PC-3 (cell line): ENCODE measurements at regions not wholly inside any gene's neighbourhood (a gene's known extent, or its start where the extent isn't known, plus 50 kb on each side); places are given as distances from the start of the nearest gene placed in this dataset.
"Not testable (repeated sequence)": the region's sequence is repeated elsewhere in the genome, so short reads cannot be mapped to it uniquely, and the experiment has no call there.

Experiments
- ATAC-seq: fragments of 200-7000 bp; cut with Tn5 transposase; 2 replicates; pipeline ENCODE4 v1.9.1; 2020; ENCODE audit warnings: mild to moderate bottlenecking, moderate library complexity
- BruUV-seq: library from RNA; stranded (reverse); fragments of 400-500 nt; replicated peaks from 2 replicates; lab custom pipeline; 2021; lab: Mats Ljungman, UMichigan
- CTCF ChIA-PET: fragments of 300-600 bp; sonication (Branson Sonifier 250); formaldehyde crosslinking; loops from one replicate; lab custom pipeline; 2022; ENCODE audit warnings: antibody characterized with exemption; lab: Charles Lee
- POLR2A ChIA-PET: fragments of 300-600 bp; sonication (Branson Sonifier 250); formaldehyde crosslinking; loops from one replicate; lab custom pipeline; 2022; ENCODE audit warnings: antibody characterized with exemption; ENCODE audit not compliant: unreplicated experiment; lab: Charles Lee
- DNase-seq: peaks from one replicate; pipeline ENCODE4 v3.0.0-alpha.2; 2015
- H2AFZ ChIP-seq: fragments of 300-600 bp; sonication (generic); 2 replicates; pipeline ENCODE4 v1.6.0; 2016; ENCODE audit warnings: antibody characterized with exemption, low read length
- H3F3A ChIP-seq: fragments of 300-600 bp; sonication (generic); one replicate; pipeline ENCODE4 v1.6.0; 2017; ENCODE audit warnings: antibody characterized with exemption, low read length, control low read depth, mild to moderate bottlenecking; ENCODE audit not compliant: unreplicated experiment
- H3K27ac ChIP-seq: fragments of 300-600 bp; sonication (generic); 2 replicates; pipeline ENCODE4 v1.5.1; 2016; ENCODE audit warnings: mild to moderate bottlenecking, low read length
- H3K27me3 ChIP-seq: fragments of 300-600 bp; sonication (generic); 2 replicates; pipeline ENCODE4 v1.6.1; 2016; ENCODE audit warnings: low read length, mixed read lengths
- H3K36me3 ChIP-seq: fragments of 300-600 bp; sonication (generic); 2 replicates; pipeline ENCODE4 v1.6.1; 2016; ENCODE audit warnings: low read depth, mixed run types, low read length, mixed read lengths
- H3K4me1 ChIP-seq: fragments of 300-600 bp; sonication (generic); 2 replicates; pipeline ENCODE4 v1.5.1; 2016; ENCODE audit warnings: low read length; ENCODE audit not compliant: insufficient read depth
- H3K4me2 ChIP-seq: fragments of 300-600 bp; sonication (generic); 2 replicates; pipeline ENCODE4 v1.6.0; 2016; ENCODE audit warnings: low read length
- H3K4me3 ChIP-seq: fragments of 300-600 bp; sonication (generic); 2 replicates; pipeline ENCODE4 v1.5.1; 2016; ENCODE audit warnings: mild to moderate bottlenecking, low read length, mixed read lengths
- H3K79me2 ChIP-seq: fragments of 300-600 bp; sonication (generic); 2 replicates; pipeline ENCODE4 v1.6.1; 2017; ENCODE audit warnings: low read length, mixed read lengths
- H3K9ac ChIP-seq: fragments of 300-600 bp; sonication (generic); 2 replicates; pipeline ENCODE4 v1.6.0; 2016; ENCODE audit warnings: mild to moderate bottlenecking, low read length
- H3K9me2 ChIP-seq: fragments of 300-600 bp; sonication (generic); replicated peaks from 2 replicates; pipeline ENCODE4 v1.6.1; 2016; ENCODE audit warnings: mixed run types, low read length, mixed read lengths
- H3K9me3 ChIP-seq: fragments of 300-600 bp; sonication (generic); 2 replicates; pipeline ENCODE4 v1.6.1; 2016; ENCODE audit warnings: low read length, mixed read lengths
- H4K20me1 ChIP-seq: fragments of 300-600 bp; sonication (generic); 2 replicates; pipeline ENCODE4 v1.6.1; 2016; ENCODE audit warnings: low read length, mixed read lengths
- CTCF ChIP-seq: fragments of 300-600 bp; sonication (generic); conservative IDR thresholded peaks from 2 replicates; pipeline ENCODE4 v1.5.1; 2017; ENCODE audit warnings: antibody characterized with exemption, low read depth, mild to moderate bottlenecking, low read length
- EZH2 ChIP-seq: fragments of 300-600 bp; sonication (generic); IDR thresholded peaks from one replicate; pipeline ENCODE4 v1.6.1; 2017; ENCODE audit warnings: antibody characterized with exemption, mild to moderate bottlenecking, low read length; ENCODE audit not compliant: unreplicated experiment
- EZH2phosphoT487 ChIP-seq: fragments of 300-600 bp; sonication (generic); IDR thresholded peaks from 2 replicates; pipeline ENCODE4 v1.6.1; 2018; ENCODE audit warnings: mild to moderate bottlenecking, antibody characterized with exemption, low read length, borderline replicate concordance
- intact Hi-C: fragments of 100-400 bp; cut with micrococcal nuclease; formaldehyde crosslinking; loops from 2 replicates; pipeline ENCODE4 v1.9.0; 2023

- Histone ChIP-seq H3K4me3 (no peak overlapping the region), H3F3A (no peaks in the 10 kb centered on the region), H3K79me2 (no peaks in the 10 kb centered on the region), H3K27ac (no peak overlapping the region), H2AFZ (no peak overlapping the region), H3K9me3 (no peaks in the 10 kb centered on the region), H3K36me3 (no peaks in the 10 kb centered on the region), H4K20me1 (no peaks in the 10 kb centered on the region), H3K27me3 (no peaks in the 10 kb centered on the region), H3K4me2 (no peak overlapping the region), H3K9ac (no peak overlapping the region), H3K4me1 (0 out of 2 replicates have a peak, but pooled peaks cover 4% of the 10 kb centered on the region), H3K9me2 (no peaks in the 10 kb centered on the region)
- POLR2A ChIA-PET: no interaction called here
- no TSS peak for BruUV-seq
- TF ChIP-seq EZH2phosphoT487 (no peak), EZH2 (no peak), CTCF (no peak)
- intact Hi-C loops: no loop called here
- DNase-seq (no peak), ATAC-seq (no peak)
- CTCF ChIA-PET: no interaction called here
Observed at GRCh38 chr9:13911473-13911872, 402.5 kb downstream of the NFIB start.

GRCh38 chr9:13907842-13908241, 406.1 kb downstream of the NFIB start:
- POLR2A ChIA-PET, H3K27me3 ChIP-seq, CTCF ChIA-PET, H3K4me1 ChIP-seq, H3K9me3 ChIP-seq, H3K9me2 ChIP-seq, H3K4me2 ChIP-seq, ATAC-seq, H3K79me2 ChIP-seq, H3K27ac ChIP-seq, H4K20me1 ChIP-seq, BruUV-seq, H3K36me3 ChIP-seq, H3K9ac ChIP-seq, DNase-seq, H3K4me3 ChIP-seq, H3F3A ChIP-seq, intact Hi-C loops, H2AFZ ChIP-seq: not testable (repeated sequence)

GRCh38 chr9:13904746-13905145, 409.2 kb downstream of the NFIB start:
- H3K9me3 ChIP-seq: no peaks in the 10 kb centered on the region
- H3K79me2 ChIP-seq: no peaks in the 10 kb centered on the region
- no peak overlapping the region for H3K4me2 ChIP-seq
- no peaks in the 10 kb centered on the region for H3K9me2 ChIP-seq
- ChIA-PET CTCF (no interaction called here), POLR2A (no interaction called here)
- ATAC-seq (peak; percentile 38; the same call in 1 of the 2 replicates), DNase-seq (peak; percentile 43)
- no peaks in the 10 kb centered on the region for H3K36me3 ChIP-seq
- intact Hi-C loops: no loop called here
- no peaks in the 10 kb centered on the region for H3K4me1 ChIP-seq
- no peaks in the 10 kb centered on the region for H4K20me1 ChIP-seq
- H3K9ac ChIP-seq: no peak overlapping the region
- H3K27ac ChIP-seq: no peak overlapping the region
- no peaks in the 10 kb centered on the region for H3F3A ChIP-seq
- H2AFZ ChIP-seq: no peak overlapping the region
- TF ChIP-seq EZH2phosphoT487 (no peak), EZH2 (no peak), CTCF (no peak)
- H3K27me3 ChIP-seq: no peaks in the 10 kb centered on the region
- H3K4me3 ChIP-seq: no peak overlapping the region
- BruUV-seq: no TSS peak
